ENCODE measurements at regions not wholly inside any gene's neighbourhood (a gene's known extent, or its start where the extent isn't known, plus 50 kb on each side); places are given as distances from the start of the nearest gene placed in this dataset.
A peak's percentile ranks its signal among the peaks of the same experiment; 100 is the strongest.

GRCh38 chr13:95457294-95457693 lies 95.2 kb upstream of the CLDN10 start:
- Histone ChIP-seq H3K36me3 (ENCODE audit: control insufficient read depth in 4 of 4, insufficient read depth in 4 of 4, low read length in 4 of 4) (no peaks in the 10 kb centered on the region), H3K9ac (ENCODE audit: insufficient read depth in 1 of 2, low read length in 2 of 2) (no peak overlapping the region), H3K4me1 (ENCODE audit: control insufficient read depth in 5 of 5, insufficient read depth in 5 of 5, low read length in 5 of 5) (no peaks in the 10 kb centered on the region), H3K27ac (ENCODE audit: low read depth in 1 of 2, low read length in 1 of 2) (no peak overlapping the region), H3K4me3 (no peak overlapping the region), H3K9me3 (ENCODE audit: control insufficient read depth in 4 of 4, insufficient read depth in 3 of 4, low read length in 3 of 4) (peaks cover 0 to 8% (median 6%) of the 10 kb centered on the region in 4 donors), H3K27me3 (ENCODE audit: control insufficient read depth in 3 of 3, insufficient read depth in 3 of 3, low read length in 2 of 3) (no peaks in the 10 kb centered on the region)
- WGBS, 2 donors: 71 to 78% methylated on average over 4 of the region's 4 CpGs
- no peak for TF ChIP-seq CTCF (IDR thresholded peaks at IDR 0.05; ENCODE audit: control extremely low read depth, extremely low read depth)
- ATAC-seq (ENCODE audit: insufficient read depth, low FRiP score): no peak
- DNase-seq: no peak

- no peak for TF ChIP-seq CTCF (IDR thresholded peaks at IDR 0.05; ENCODE audit: control extremely low read depth, extremely low read depth)
- 48 to 64% methylated on average over 3 of the region's 3 CpGs for WGBS, 2 donors
- no peak for ATAC-seq (ENCODE audit: insufficient read depth, low FRiP score)
- no peaks in the 10 kb centered on the region for H3K27me3 ChIP-seq (ENCODE audit: control insufficient read depth in 3 of 3, insufficient read depth in 3 of 3, low read length in 2 of 3)
- no peaks in the 10 kb centered on the region for H3K36me3 ChIP-seq (ENCODE audit: control insufficient read depth in 4 of 4, insufficient read depth in 4 of 4, low read length in 4 of 4)
- no peaks in the 10 kb centered on the region for H3K4me1 ChIP-seq (ENCODE audit: control insufficient read depth in 5 of 5, insufficient read depth in 5 of 5, low read length in 5 of 5)
- no peak overlapping the region for H3K9ac ChIP-seq (ENCODE audit: insufficient read depth in 1 of 2, low read length in 2 of 2)
- DNase-seq: peak in 1 of 3 donors; percentile 11
- H3K9me3 ChIP-seq (ENCODE audit: control insufficient read depth in 4 of 4, insufficient read depth in 3 of 4, low read length in 3 of 4): peaks cover 0 to 8% (median 6%) of the 10 kb centered on the region in 4 donors
- H3K4me3 ChIP-seq: no peak overlapping the region
- H3K27ac ChIP-seq (ENCODE audit: low read depth in 1 of 2, low read length in 1 of 2): no peak overlapping the region
These were observed 89.7 kb upstream of the CLDN10 start for GRCh38 chr13:95462801-95463200.

GRCh38 chr13:95463531-95463930 lies 89.0 kb upstream of the CLDN10 start:
- DNase-seq: no peak

More at GRCh38 chr13:95463531-95463930, 89.0 kb upstream of the CLDN10 start:
- no peak for ATAC-seq (ENCODE audit: insufficient read depth, low FRiP score)
- H3K9ac ChIP-seq (ENCODE audit: insufficient read depth in 1 of 2, low read length in 2 of 2): no peak overlapping the region
- H3K9me3 ChIP-seq (ENCODE audit: control insufficient read depth in 4 of 4, insufficient read depth in 3 of 4, low read length in 3 of 4): peaks cover 0 to 8% (median 6%) of the 10 kb centered on the region in 4 donors
- no peaks in the 10 kb centered on the region for H3K36me3 ChIP-seq (ENCODE audit: control insufficient read depth in 4 of 4, insufficient read depth in 4 of 4, low read length in 4 of 4)
- H3K4me3 ChIP-seq: no peak overlapping the region
- TF ChIP-seq CTCF (IDR thresholded peaks at IDR 0.05; ENCODE audit: control extremely low read depth, extremely low read depth): no peak
- no peak overlapping the region for H3K27ac ChIP-seq (ENCODE audit: low read depth in 1 of 2, low read length in 1 of 2)
- H3K4me1 ChIP-seq (ENCODE audit: control insufficient read depth in 5 of 5, insufficient read depth in 5 of 5, low read length in 5 of 5): no peaks in the 10 kb centered on the region
- no peaks in the 10 kb centered on the region for H3K27me3 ChIP-seq (ENCODE audit: control insufficient read depth in 3 of 3, insufficient read depth in 3 of 3, low read length in 2 of 3)
